Endothelial cell (in vitro differentiated cells): ENCODE measurements at regions not wholly inside any gene's neighbourhood (a gene's known extent, or its start where the extent isn't known, plus 50 kb on each side); places are given as distances from the start of the nearest gene placed in this dataset.

ENCODE experiments used
- DNase-seq: peaks from one replicate; pipeline ENCODE4 v3.0.0; 2021; ENCODE audit warnings: low spot score
- H3K27ac Mint-ChIP-seq: one replicate; pipeline ENCODE4 v1.8.0; 2021; ENCODE audit warnings: mixed read lengths, inconsistent platforms; ENCODE audit not compliant: unreplicated experiment
- H3K27me3 Mint-ChIP-seq: one replicate; pipeline ENCODE4 v1.8.0; 2021; ENCODE audit warnings: mild to moderate bottlenecking, moderate library complexity, mixed read lengths, inconsistent platforms; ENCODE audit not compliant: unreplicated experiment
- H3K36me3 Mint-ChIP-seq: one replicate; pipeline ENCODE4 v1.8.0; 2021; ENCODE audit warnings: mild to moderate bottlenecking, low read depth, mixed read lengths, inconsistent platforms; ENCODE audit not compliant: unreplicated experiment
- H3K4me1 Mint-ChIP-seq: one replicate; pipeline ENCODE4 v1.8.0; 2021; ENCODE audit warnings: mild to moderate bottlenecking, mixed read lengths, inconsistent platforms; ENCODE audit not compliant: unreplicated experiment
- H3K4me3 Mint-ChIP-seq: one replicate; pipeline ENCODE4 v1.8.0; 2021; ENCODE audit warnings: mild to moderate bottlenecking, mixed read lengths, inconsistent platforms; ENCODE audit not compliant: unreplicated experiment
- H3K9me3 Mint-ChIP-seq: one replicate; pipeline ENCODE4 v1.8.0; 2021; ENCODE audit warnings: mixed read lengths, inconsistent platforms; ENCODE audit not compliant: unreplicated experiment
- CTCF ChIP-seq: fragments of 200-600 bp; sonication (generic); IDR thresholded peaks from one replicate; pipeline ENCODE4 v1.5.0; 2021; ENCODE audit warnings: antibody characterized with exemption; ENCODE audit not compliant: unreplicated experiment

- Mint-ChIP-seq H3K27ac (no peak overlapping the region), H3K36me3 (peaks cover 10% of the 10 kb centered on the region), H3K4me1 (no peaks in the 10 kb centered on the region), H3K4me3 (no peak overlapping the region), H3K27me3 (no peaks in the 10 kb centered on the region), H3K9me3 (no peaks in the 10 kb centered on the region)
- DNase-seq = no peak
- TF ChIP-seq CTCF = no peak
Measured at GRCh38 chr10:94268652-94269051, 94.1 kb downstream of the NOC3L start.

- Mint-ChIP-seq H3K27ac (no peak overlapping the region), H3K4me3 (no peak overlapping the region), H3K36me3 (peaks cover 11% of the 10 kb centered on the region), H3K27me3 (no peaks in the 10 kb centered on the region), H3K9me3 (no peaks in the 10 kb centered on the region), H3K4me1 (peaks cover 4% of the 10 kb centered on the region)
- no peak for TF ChIP-seq CTCF
- no peak for DNase-seq
Measured at GRCh38 chr10:94274142-94274787, 88.5 kb downstream of the NOC3L start.

- no peak for TF ChIP-seq CTCF
Measured at GRCh38 chr10:94276140-94276539, 86.6 kb downstream of the NOC3L start.

GRCh38 chr10:94277450-94277849 lies 85.3 kb downstream of the NOC3L start:
- H3K4me1 Mint-ChIP-seq = peaks cover 4% of the 10 kb centered on the region
- H3K9me3 Mint-ChIP-seq = no peaks in the 10 kb centered on the region
- no peak overlapping the region for H3K27ac Mint-ChIP-seq

More at GRCh38 chr10:94276140-94276539, 86.6 kb downstream of the NOC3L start:
- DNase-seq = no peak
- Mint-ChIP-seq H3K27ac (no peak overlapping the region), H3K4me3 (no peak overlapping the region), H3K4me1 (peaks cover 4% of the 10 kb centered on the region), H3K27me3 (no peaks in the 10 kb centered on the region), H3K9me3 (no peaks in the 10 kb centered on the region), H3K36me3 (peaks cover 11% of the 10 kb centered on the region)

More at GRCh38 chr10:94277450-94277849, 85.3 kb downstream of the NOC3L start:
- H3K4me3 Mint-ChIP-seq = no peak overlapping the region
- no peak for DNase-seq
- no peak for TF ChIP-seq CTCF
- peaks cover 8% of the 10 kb centered on the region for H3K36me3 Mint-ChIP-seq
- H3K27me3 Mint-ChIP-seq = no peaks in the 10 kb centered on the region
